Peyer's patch (tissue), 4 donors: ENCODE measurements at regions not wholly inside any gene's neighbourhood (a gene's known extent, or its start where the extent isn't known, plus 50 kb on each side); places are given as distances from the start of the nearest gene placed in this dataset.

Experiments used
- DNase-seq, 3 donors: peaks; one replicate each; pipeline ENCODE4 v3.0.0-alpha.2; 2017 to 2019
- H3K27ac ChIP-seq, 4 donors: fragments of 200-600 bp; sonication (generic); one replicate each; pipeline ENCODE4 v1.5.1; 2016 to 2019
- H3K27me3 ChIP-seq, 2 donors: fragments of 200-600 bp; sonication (generic); one replicate each; pipeline ENCODE4 v1.5.1; 2019
- H3K36me3 ChIP-seq, 3 donors: fragments of 200-600 bp; sonication (generic); one replicate each; pipeline ENCODE4 v1.5.1; 2016 to 2019
- H3K4me1 ChIP-seq, 4 donors: fragments of 200-600 bp; sonication (generic); one replicate each; pipeline ENCODE4 v1.5.1; 2016 to 2019
- H3K4me3 ChIP-seq, 4 donors: fragments of 200-600 bp; sonication (generic); 1 replicate in 3 of 4; 2 replicates in 1 of 4; pipeline ENCODE4 v1.5.1; 2016 to 2019; ENCODE audit warnings: mild to moderate bottlenecking in 1 of 4
- H3K9me3 ChIP-seq, 4 donors: fragments of 200-600 bp; sonication (generic); one replicate each; pipeline ENCODE4 v1.5.1; 2016 to 2019; ENCODE audit warnings: mild to moderate bottlenecking in 1 of 4
- CTCF ChIP-seq, 6 experiments: fragments of 450-650 bp in 4 of 6; fragments of 200-600 bp in 2 of 6; sonication (generic) in 1 of 6; IDR thresholded peaks; one replicate each; pipeline ENCODE4 v1.5.1; 2017 to 2019; ENCODE audit warnings: antibody characterized with exemption in 6 of 6, mild to moderate bottlenecking in 3 of 6, moderate library complexity in 1 of 6
- POLR2A ChIP-seq, 2 donors: fragments of 450-650 bp; IDR thresholded peaks; one replicate each; pipeline ENCODE4 v1.5.1; 2017; ENCODE audit warnings: antibody characterized with exemption in 2 of 2, mild to moderate bottlenecking in 2 of 2, moderate library complexity in 2 of 2

- Histone ChIP-seq H3K4me1 (no peaks in the 10 kb centered on the region), H3K27me3 (no peaks in the 10 kb centered on the region), H3K4me3 (no peak overlapping the region), H3K9me3 (no peaks in the 10 kb centered on the region), H3K36me3 (no peaks in the 10 kb centered on the region), H3K27ac (no peak overlapping the region)
- DNase-seq = no peak
- TF ChIP-seq CTCF (IDR thresholded peaks at IDR 0.05) = no peak
- TF ChIP-seq POLR2A (IDR thresholded peaks at IDR 0.05) = no peak
Measured at GRCh38 chr13:109666656-109667055, 119.7 kb downstream of the IRS2 start.

GRCh38 chr13:109665781-109666249 is 120.6 kb downstream of the IRS2 start:
- no peak for DNase-seq
- H3K4me1 ChIP-seq = no peaks in the 10 kb centered on the region
- no peaks in the 10 kb centered on the region for H3K36me3 ChIP-seq
- TF ChIP-seq CTCF (IDR thresholded peaks at IDR 0.05) (no peak), POLR2A (IDR thresholded peaks at IDR 0.05) (no peak)
- no peak overlapping the region for H3K4me3 ChIP-seq
- no peak overlapping the region for H3K27ac ChIP-seq
- H3K27me3 ChIP-seq = no peaks in the 10 kb centered on the region
- no peaks in the 10 kb centered on the region for H3K9me3 ChIP-seq

GRCh38 chr13:109665240-109665639 is 121.1 kb downstream of the IRS2 start:
- Histone ChIP-seq H3K4me1 (no peaks in the 10 kb centered on the region), H3K9me3 (no peaks in the 10 kb centered on the region), H3K27me3 (no peaks in the 10 kb centered on the region), H3K27ac (no peak overlapping the region), H3K4me3 (no peak overlapping the region), H3K36me3 (no peaks in the 10 kb centered on the region)
- TF ChIP-seq CTCF (IDR thresholded peaks at IDR 0.05) (no peak), POLR2A (IDR thresholded peaks at IDR 0.05) (no peak)
- DNase-seq = no peak

GRCh38 chr13:109657395-109657794 is 129.0 kb downstream of the IRS2 start:
- TF ChIP-seq POLR2A (IDR thresholded peaks at IDR 0.05) = no peak
- no peak for TF ChIP-seq CTCF (IDR thresholded peaks at IDR 0.05)

GRCh38 chr13:109656206-109656605 is 130.2 kb downstream of the IRS2 start:
- DNase-seq = no peak

More at GRCh38 chr13:109657395-109657794, 129.0 kb downstream of the IRS2 start:
- Histone ChIP-seq H3K4me1 (no peaks in the 10 kb centered on the region), H3K9me3 (no peaks in the 10 kb centered on the region), H3K27me3 (no peaks in the 10 kb centered on the region), H3K27ac (no peak overlapping the region), H3K4me3 (no peak overlapping the region), H3K36me3 (no peaks in the 10 kb centered on the region)
- no peak for DNase-seq

More at GRCh38 chr13:109656206-109656605, 130.2 kb downstream of the IRS2 start:
- peak overlapping the region in 2 of 4 donors; percentile 7 to 64 for H3K27ac ChIP-seq
- H3K27me3 ChIP-seq = no peaks in the 10 kb centered on the region
- TF ChIP-seq CTCF (IDR thresholded peaks at IDR 0.05) (no peak), POLR2A (IDR thresholded peaks at IDR 0.05) (no peak)
- no peaks in the 10 kb centered on the region for H3K36me3 ChIP-seq
- H3K4me3 ChIP-seq = no peak overlapping the region
- no peaks in the 10 kb centered on the region for H3K9me3 ChIP-seq
- no peaks in the 10 kb centered on the region for H3K4me1 ChIP-seq
